HK-2 (cell line): ENCODE measurements at regions not wholly inside any gene's neighbourhood (a gene's known extent, or its start where the extent isn't known, plus 50 kb on each side); places are given as distances from the start of the nearest gene placed in this dataset.
A peak's percentile ranks its signal among the peaks of the same experiment; 100 is the strongest.

Experiments used
- DNase-seq: peaks from one replicate; pipeline ENCODE4 v3.0.0-alpha.2; 2018; ENCODE audit not compliant: unreplicated experiment

GRCh38 chr4:183763990-183764754 is 105.1 kb downstream of the TRAPPC11 start:
- no peak for DNase-seq

DNA sequence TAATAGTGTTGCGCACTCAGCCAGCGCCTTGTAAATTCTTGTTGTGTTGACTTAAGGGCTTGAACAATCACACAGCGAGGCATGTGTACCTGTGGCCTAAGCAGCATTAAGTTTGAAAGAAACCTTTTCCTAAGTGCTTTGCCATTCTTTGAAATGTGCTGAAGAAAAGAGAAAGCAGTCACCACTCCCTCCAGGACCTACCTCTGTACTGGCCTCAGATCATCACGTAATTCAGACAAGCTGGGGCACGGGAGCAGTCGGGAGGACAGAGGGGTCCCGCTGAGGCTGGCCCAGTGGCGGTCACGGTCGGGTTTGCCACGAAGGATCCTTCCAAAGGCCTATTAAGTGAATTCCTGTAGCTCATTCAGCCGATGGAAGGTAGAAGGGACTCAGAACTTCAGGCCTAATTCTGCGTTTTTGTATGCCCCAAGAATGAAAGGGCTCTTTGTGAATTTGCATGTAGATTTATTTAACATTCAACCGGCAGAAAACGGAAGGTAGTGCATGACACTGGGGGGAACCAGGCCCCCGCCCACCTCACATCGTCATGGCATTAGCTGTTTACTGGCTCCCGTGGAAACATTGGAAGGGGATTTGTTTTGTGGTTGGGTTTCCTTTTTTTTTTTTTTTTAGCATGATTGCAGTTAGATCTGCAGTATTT is 106.3 kb downstream of the TRAPPC11 start:
- DNase-seq: no peak

DNA sequence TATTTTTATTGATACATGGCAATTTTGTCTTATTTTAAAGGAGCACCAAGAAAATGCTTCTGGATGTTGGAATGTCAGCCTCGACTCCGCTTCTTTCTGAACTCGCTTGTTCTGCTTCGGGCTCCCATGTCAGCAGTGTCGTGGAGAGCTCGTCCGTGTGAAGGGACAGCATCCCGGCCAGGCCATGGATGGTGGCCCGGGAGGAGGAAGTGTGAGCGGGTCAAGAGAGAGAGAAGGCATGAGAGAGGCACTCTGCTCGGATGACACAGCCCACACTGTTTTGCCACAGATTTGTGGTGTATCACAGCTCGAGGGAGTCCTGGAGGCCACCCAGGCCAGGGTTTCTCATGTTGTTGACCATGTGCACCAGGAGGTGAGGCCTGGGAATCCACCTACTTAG is 107.0 kb downstream of the TRAPPC11 start:
- DNase-seq: no peak

DNA sequence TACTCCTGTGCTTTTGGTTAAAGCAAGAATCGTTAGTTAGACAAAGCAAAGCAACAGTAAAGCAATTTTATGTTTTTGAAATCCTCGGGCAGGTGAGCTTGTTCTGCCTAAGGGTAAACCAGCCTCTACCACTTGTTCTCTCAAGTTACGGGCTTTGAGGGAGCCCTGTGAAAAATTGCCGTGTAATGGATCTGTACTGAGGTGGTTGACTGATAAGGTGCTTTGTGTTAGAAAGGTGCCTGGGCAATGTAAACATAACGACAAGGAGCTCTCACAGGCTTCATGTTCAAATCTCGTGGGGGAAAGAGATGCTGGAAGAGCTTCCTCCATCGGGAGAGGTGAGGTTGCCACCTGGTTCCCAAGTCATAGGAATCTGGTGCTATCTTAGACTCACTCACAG is 111.8 kb downstream of the TRAPPC11 start:
- no peak for DNase-seq

DNA sequence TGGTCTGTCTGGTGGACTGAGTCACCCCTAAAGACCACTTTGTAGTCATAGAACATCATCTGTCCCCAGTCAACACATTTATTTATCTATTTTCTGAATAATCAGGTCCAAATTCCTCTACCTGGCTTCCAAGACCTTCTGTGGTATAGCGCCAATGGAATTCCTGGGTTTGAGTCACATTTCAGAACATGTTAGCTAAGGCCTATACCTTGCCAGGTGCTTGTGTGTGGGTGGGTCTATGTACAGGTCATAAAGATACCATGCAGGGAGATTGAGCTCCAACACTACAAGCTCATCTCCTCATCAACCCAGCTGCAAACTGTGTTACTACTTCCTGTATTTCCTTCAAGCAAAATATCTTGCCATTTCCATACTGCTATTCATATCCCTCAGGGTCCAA is 113.3 kb downstream of the TRAPPC11 start:
- DNase-seq: no peak

- no peak for DNase-seq
Measured at GRCh38 chr4:183773790-183774189, 114.7 kb downstream of the TRAPPC11 start.

- no peak for DNase-seq
Measured at GRCh38 chr4:183783306-183783705, 121.8 kb upstream of the STOX2 start.

- no peak for DNase-seq
Measured at GRCh38 chr4:183783991-183784553, 121.0 kb upstream of the STOX2 start.

GRCh38 chr4:183788308-183788905 is 116.7 kb upstream of the STOX2 start:
- DNase-seq: no peak

DNA sequence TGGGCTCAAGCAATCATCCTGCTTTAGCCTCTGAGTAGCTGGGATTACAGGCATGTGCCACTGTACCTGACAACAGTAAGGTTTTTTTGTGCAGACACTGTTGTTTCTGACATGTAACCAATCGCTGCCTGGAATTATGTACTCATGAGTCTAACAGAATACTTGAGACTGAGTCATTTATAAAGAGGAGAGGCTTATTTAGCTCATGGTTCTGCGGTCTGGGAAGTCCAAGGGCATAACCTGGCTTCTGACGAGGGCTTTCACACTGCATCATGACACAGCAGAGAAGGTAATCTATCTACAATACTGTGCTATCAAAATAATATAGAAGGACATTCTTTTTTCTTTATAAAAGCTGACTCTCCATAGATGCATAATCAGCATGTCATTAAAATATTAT is 115.5 kb upstream of the STOX2 start:
- DNase-seq: no peak

DNA sequence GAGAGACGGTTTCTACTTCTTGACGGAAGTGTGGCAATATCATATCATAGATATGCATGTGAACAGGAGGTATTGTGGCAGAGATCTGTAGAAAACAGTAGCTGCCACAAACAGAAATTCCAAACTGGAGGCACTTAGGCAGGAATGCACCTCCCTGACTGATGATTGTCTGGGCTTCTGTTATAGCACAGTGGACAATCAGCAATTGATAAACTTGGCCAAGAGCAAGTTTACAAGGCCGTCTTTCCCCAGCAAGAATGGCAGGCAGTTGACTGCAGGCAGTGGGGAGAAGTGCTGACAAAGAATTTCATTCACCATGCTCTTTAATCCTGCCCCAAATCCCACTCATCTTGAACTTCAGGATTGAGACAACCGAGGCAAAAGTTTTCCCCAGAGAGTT is 114.4 kb upstream of the STOX2 start:
- no peak for DNase-seq

GRCh38 chr4:183797011-183797444 is 108.1 kb upstream of the STOX2 start:
- peak; percentile 68 for DNase-seq

DNA sequence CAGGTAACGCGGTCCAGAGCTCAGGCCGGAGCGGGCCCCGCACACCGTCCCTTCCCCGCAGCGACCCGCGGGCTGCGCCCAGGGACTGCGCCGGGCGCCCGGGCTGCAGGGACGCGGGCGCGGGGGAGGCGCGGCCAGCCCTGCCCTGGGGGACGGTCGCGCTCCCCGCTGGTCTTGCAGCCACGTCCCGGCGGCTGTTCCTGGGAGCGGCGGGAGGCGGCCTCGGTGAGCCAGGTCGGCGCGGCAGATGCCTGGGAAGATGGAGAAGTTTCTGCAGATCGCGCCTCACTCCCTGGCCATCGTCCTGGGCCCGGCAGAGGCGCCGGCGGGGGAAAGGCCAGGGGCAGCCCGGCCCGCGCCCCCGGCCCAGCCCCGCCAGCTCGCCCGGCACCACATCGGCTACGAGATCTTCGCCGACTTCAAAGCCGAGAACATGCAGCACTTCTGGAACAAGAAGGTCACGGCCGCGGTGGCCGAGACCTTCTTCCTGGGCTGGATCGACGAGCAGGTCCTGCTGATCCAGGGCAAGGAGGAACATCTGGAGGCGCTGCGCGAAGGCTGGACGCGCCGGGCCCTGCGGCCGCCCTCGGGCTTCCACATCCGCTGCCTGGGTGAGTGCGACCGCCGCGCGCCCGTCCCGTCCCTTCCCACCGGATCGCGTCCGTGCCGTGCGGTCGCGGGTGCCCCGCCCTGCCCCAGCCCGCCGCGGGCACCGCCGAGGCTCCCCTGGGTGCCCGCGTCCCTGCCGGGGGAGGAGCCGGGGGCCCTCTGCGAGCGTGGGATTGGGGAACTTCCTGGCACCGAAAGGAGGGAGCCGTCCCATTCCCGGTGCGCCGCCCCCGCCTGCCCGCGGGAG is 107.4 kb upstream of the STOX2 start:
- peak; percentile 60 for DNase-seq

GRCh38 chr4:183798301-183799253 is 106.5 kb upstream of the STOX2 start:
- DNase-seq: peak; percentile 18

DNA sequence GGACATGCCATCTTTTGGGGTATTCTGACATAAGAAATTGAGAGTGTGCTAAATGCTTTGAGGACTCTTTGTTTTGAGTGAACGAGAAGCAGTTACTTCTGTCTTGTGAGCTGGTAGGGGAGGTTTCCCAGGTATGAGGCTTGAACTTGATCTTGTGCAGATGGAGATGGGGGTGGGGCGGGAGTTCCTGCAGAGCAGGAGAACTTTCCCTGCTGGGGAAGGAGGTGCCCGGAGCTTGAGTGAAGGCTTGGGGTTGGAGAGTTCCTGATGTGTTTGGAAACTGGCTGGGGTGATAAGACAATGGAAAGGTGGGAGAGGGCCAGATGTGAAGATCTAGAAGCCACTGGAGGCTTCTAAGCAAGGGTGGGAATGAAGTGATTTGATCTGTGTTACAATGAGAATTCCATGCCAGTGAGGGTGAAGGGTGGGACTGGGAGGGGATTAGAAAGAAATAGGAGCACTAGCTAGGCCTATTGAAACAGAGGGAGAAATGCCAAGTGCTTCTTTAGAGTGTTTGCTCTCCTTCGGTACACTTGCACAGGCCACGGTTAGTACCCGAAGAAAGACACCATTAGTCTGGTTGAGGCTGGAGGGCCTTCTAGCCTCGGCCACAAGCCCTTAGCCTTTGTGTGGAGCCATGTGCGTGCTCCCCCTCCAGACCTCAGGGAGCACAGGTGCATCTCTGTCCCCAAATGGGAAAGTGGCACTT is 103.5 kb upstream of the STOX2 start:
- DNase-seq: no peak

DNA sequence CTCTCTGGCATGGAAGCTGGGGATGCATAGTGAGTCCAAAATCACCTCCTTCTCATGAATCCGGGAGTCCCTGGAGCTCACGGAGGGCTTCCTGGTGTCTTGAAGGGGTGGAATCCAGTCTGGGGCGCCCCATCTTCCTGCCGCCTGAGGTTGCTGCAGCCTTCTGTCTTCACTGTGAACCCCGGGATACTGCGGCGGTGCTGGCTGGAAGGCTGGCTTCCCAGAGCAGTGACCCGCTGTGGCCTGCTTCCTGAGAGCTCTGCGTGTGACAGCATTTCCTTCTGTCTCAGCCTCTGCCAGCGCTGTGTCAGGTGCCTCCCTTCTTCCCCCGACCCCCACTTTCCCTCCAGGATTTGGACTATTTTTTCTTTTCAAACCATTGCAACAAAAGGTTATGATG is 98.8 kb upstream of the STOX2 start:
- DNase-seq: no peak

DNA sequence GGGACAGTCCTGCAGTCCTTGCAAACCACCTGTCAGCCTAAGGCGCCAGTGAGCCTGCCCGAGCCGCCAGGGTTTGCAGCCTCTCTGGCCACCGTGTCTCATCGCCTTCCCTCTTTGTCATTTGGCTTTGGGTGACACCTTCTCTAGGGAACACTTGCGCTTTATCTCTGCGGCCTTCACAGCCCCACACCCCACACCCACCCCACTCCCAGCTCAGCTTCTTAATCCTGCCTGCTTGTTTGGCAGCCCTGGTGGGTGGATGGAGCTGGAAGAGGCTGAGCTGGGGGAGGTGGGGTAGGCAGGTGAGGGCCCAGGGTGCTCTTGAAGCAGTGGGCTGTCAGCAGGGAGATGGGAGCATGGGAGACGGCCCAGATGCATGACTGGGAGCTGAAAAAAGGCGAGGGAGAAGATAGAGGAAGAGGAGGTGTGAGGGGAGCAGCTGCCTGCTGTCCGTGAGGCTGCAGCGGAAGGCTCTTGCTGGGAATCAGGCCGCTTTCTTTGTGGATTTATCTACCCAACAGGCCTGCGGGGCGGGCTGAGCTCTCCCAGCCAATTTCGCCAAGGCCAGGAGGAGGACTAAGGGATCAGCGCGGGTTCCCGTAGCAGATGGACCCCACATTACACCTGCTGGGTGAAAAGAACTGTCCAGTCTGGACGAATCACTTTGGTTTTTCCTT is 97.5 kb upstream of the STOX2 start:
- DNase-seq: no peak

DNA sequence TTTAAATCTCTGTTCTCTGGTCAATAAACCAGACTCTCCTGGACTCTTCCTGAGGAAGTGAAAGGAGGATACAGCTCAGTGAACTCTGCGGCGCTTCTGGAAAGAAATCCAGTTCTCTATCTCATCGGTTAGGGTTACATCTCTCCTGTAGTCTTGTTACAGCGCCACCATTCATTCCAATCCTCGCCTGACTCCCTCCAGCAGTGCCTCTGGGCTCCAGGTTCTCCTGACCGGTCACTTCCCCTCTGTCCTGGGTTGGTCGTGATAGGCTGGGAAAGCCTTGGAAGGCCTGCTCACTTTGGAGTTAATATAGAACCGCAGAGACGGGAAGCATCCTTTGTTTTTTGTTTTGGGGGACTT is 97.0 kb upstream of the STOX2 start:
- DNase-seq: peak; percentile 46

- DNase-seq: no peak
Measured at GRCh38 chr4:183812567-183812966, 92.5 kb upstream of the STOX2 start.

GRCh38 chr4:183814461-183814860 is 90.6 kb upstream of the STOX2 start:
- no peak for DNase-seq
